Kidney epithelial cell (primary cell): ENCODE measurements at regions not wholly inside any gene's neighbourhood (a gene's known extent, or its start where the extent isn't known, plus 50 kb on each side); places are given as distances from the start of the nearest gene placed in this dataset.

Experiments
- DNase-seq: peaks from one replicate; pipeline ENCODE4 v3.0.0-alpha.2; 2010; ENCODE audit warnings: low read depth
- H3K27me3 ChIP-seq: 2 replicates; pipeline ENCODE4 v1.6.0; 2011; ENCODE audit warnings: low read length; ENCODE audit not compliant: control insufficient read depth, insufficient read depth
- H3K36me3 ChIP-seq: 2 replicates; pipeline ENCODE4 v1.5.1; 2011; ENCODE audit warnings: low read length; ENCODE audit not compliant: control insufficient read depth, insufficient read depth
- H3K4me3 ChIP-seq: 2 replicates; pipeline ENCODE4 v1.5.1; 2011; ENCODE audit warnings: low read depth, mild to moderate bottlenecking, control low read depth, low read length
- TF ChIP-seq, protein P1 (sequence below): IDR thresholded peaks from 2 replicates; pipeline ENCODE4 v1.5.1; 2011; ENCODE audit warnings: mild to moderate bottlenecking, moderate library complexity, low read length, control low read depth, inconsistent platforms; ENCODE audit not compliant: insufficient read depth, poor library complexity, severe bottlenecking

- no peaks in the 10 kb centered on the region for H3K27me3 ChIP-seq
- DNase-seq = no peak
- no peaks in the 10 kb centered on the region for H3K36me3 ChIP-seq
- H3K4me3 ChIP-seq = no peak overlapping the region
- TF ChIP-seq, protein P1, sequence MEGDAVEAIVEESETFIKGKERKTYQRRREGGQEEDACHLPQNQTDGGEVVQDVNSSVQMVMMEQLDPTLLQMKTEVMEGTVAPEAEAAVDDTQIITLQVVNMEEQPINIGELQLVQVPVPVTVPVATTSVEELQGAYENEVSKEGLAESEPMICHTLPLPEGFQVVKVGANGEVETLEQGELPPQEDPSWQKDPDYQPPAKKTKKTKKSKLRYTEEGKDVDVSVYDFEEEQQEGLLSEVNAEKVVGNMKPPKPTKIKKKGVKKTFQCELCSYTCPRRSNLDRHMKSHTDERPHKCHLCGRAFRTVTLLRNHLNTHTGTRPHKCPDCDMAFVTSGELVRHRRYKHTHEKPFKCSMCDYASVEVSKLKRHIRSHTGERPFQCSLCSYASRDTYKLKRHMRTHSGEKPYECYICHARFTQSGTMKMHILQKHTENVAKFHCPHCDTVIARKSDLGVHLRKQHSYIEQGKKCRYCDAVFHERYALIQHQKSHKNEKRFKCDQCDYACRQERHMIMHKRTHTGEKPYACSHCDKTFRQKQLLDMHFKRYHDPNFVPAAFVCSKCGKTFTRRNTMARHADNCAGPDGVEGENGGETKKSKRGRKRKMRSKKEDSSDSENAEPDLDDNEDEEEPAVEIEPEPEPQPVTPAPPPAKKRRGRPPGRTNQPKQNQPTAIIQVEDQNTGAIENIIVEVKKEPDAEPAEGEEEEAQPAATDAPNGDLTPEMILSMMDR = no peak
Measured at GRCh38 chr11:115802641-115803040, 298.4 kb upstream of the CADM1 start.

GRCh38 chr11:115792903-115793302 is 288.7 kb upstream of the CADM1 start:
- no peaks in the 10 kb centered on the region for H3K36me3 ChIP-seq
- DNase-seq = no peak

GRCh38 chr11:115787302-115787701 is 283.1 kb upstream of the CADM1 start:
- no peak for DNase-seq
- no peaks in the 10 kb centered on the region for H3K27me3 ChIP-seq
- TF ChIP-seq, protein P1 = no peak

More at GRCh38 chr11:115792903-115793302, 288.7 kb upstream of the CADM1 start:
- TF ChIP-seq, protein P1 = no peak
- H3K27me3 ChIP-seq = no peaks in the 10 kb centered on the region
- no peak overlapping the region for H3K4me3 ChIP-seq

GRCh38 chr11:115784796-115785521 is 280.7 kb upstream of the CADM1 start:
- no peak overlapping the region for H3K4me3 ChIP-seq
- DNase-seq = no peak
- H3K27me3 ChIP-seq = no peaks in the 10 kb centered on the region
- TF ChIP-seq, protein P1 = no peak
- H3K36me3 ChIP-seq = no peaks in the 10 kb centered on the region

More at GRCh38 chr11:115787302-115787701, 283.1 kb upstream of the CADM1 start:
- Histone ChIP-seq H3K36me3 (no peaks in the 10 kb centered on the region), H3K4me3 (no peak overlapping the region)

- H3K4me3 ChIP-seq = no peak overlapping the region
- no peaks in the 10 kb centered on the region for H3K27me3 ChIP-seq
- no peak for DNase-seq
- H3K36me3 ChIP-seq = no peaks in the 10 kb centered on the region
- TF ChIP-seq, protein P1 = no peak
Measured at GRCh38 chr11:115780646-115781362, 276.6 kb upstream of the CADM1 start.
